Spleen (tissue), 11 donors: ENCODE measurements at regions not wholly inside any gene's neighbourhood (a gene's known extent, or its start where the extent isn't known, plus 50 kb on each side); places are given as distances from the start of the nearest gene placed in this dataset.

Source experiments
- DNase-seq: peaks from one replicate; pipeline ENCODE4 v3.0.0-alpha.2; 2020
- H3K27ac ChIP-seq, 8 donors: fragments of 200-600 bp; sonication (generic) in 7 of 8; 1 replicate in 4 of 8; 2 replicates in 4 of 8; pipeline versions ENCODE4 v1.5.0 to v1.8.0; 2016 to 2021; ENCODE audit warnings: inconsistent platforms in 4 of 8, mild to moderate bottlenecking in 4 of 8, moderate library complexity in 1 of 8
- H3K27me3 ChIP-seq, 7 donors: fragments of 200-600 bp; sonication (generic) in 6 of 7; replicated peaks in 1 of 7; 1 replicate in 4 of 7; 2 replicates in 3 of 7; pipeline versions ENCODE4 v1.5.0 to v1.8.0; 2016 to 2021; ENCODE audit warnings: inconsistent platforms in 3 of 7, mild to moderate bottlenecking in 1 of 7
- H3K36me3 ChIP-seq, 6 donors: fragments of 200-600 bp; sonication (generic) in 5 of 6; 1 replicate in 4 of 6; 2 replicates in 2 of 6; pipeline versions ENCODE4 v1.5.0 to v1.8.0; 2016 to 2021; ENCODE audit warnings: inconsistent platforms in 2 of 6
- H3K4me1 ChIP-seq, 6 donors: fragments of 200-600 bp; sonication (generic) in 5 of 6; 1 replicate in 3 of 6; 2 replicates in 3 of 6; pipeline versions ENCODE4 v1.5.0 to v1.8.0; 2016 to 2021; ENCODE audit warnings: inconsistent platforms in 3 of 6
- H3K4me3 ChIP-seq, 8 donors: fragments of 200-600 bp; sonication (generic) in 7 of 8; 1 replicate in 4 of 8; 2 replicates in 4 of 8; pipeline versions ENCODE4 v1.5.0 to v1.8.0; 2016 to 2021; ENCODE audit warnings: inconsistent platforms in 4 of 8, mild to moderate bottlenecking in 4 of 8, moderate library complexity in 2 of 8
- H3K9me3 ChIP-seq, 8 donors: fragments of 200-600 bp; sonication (generic) in 7 of 8; 1 replicate in 4 of 8; 2 replicates in 4 of 8; pipeline versions ENCODE4 v1.5.0 to v1.8.0; 2016 to 2021; ENCODE audit warnings: inconsistent platforms in 4 of 8
- POLR2A ChIP-seq, 3 donors: fragments of 450-650 bp; IDR thresholded peaks; one replicate each; pipeline ENCODE4 v1.5.1; 2017; ENCODE audit warnings: antibody characterized with exemption in 3 of 3, mild to moderate bottlenecking in 1 of 3
- POLR2AphosphoS5 ChIP-seq, 3 donors: sonication (generic); formaldehyde crosslinking; IDR thresholded peaks; one replicate each; pipeline ENCODE4 v1.5.1; 2017; ENCODE audit warnings: antibody characterized with exemption in 3 of 3
- WGBS, 5 donors: extraction: QIAGEN DNeasy Blood & Tissue Kit in 3 of 5; methylation state at CpG; one replicate each; pipeline versions ENCODE4 v1.1.5 to v1.1.7; 2013 to 2018; 5-methylcytosine and 5-hydroxymethylcytosine counted together
- intact Hi-C: fragments of 100-400 bp; cut with DNase I; formaldehyde crosslinking; loops from one replicate; pipeline ENCODE4 v1.15.0; 2023; ENCODE audit warnings: low total_unique reads
- TF ChIP-seq, protein P1 (sequence below), 11 experiments: fragments of 200-600 bp in 7 of 11; fragments of 450-650 bp in 4 of 11; sonication (generic) in 4 of 11; IDR thresholded peaks in 8 of 11; conservative IDR thresholded peaks in 3 of 11; 1 replicate in 7 of 11; 2 replicates in 4 of 11; pipeline versions ENCODE4 v1.4.0 to v1.8.0; 2016 to 2021; ENCODE audit warnings: antibody characterized with exemption in 11 of 11, inconsistent platforms in 4 of 11, mild to moderate bottlenecking in 1 of 11
- donor health status: healthy with polysubstance abuse.
- donor health status: DM: no; HTN: no; CAD: no; lungs with moderate emphysema.
- donor health status: DM: no; HTN: no; CAD: no.
- donor health status: Bipolar disorder and iron deficiency.
- donor health status: healthy.
- donor health status: DM: no; HTN: no; CAD: no.
- donor health status: DM: yes; HTN: yes; CAD: no.

- intact Hi-C loops, result no loop called here
- whole genome bisulfite sequencing, 5 donors, result 51 to 67% (median 59%) methylated on average over 2 of the region's 2 CpGs
- TF ChIP-seq POLR2AphosphoS5 (IDR thresholded peaks at IDR 0.05), result no peak
- TF ChIP-seq POLR2A (IDR thresholded peaks at IDR 0.05), result no peak
These were observed 121.8 kb downstream of the TDRD15 start for GRCh38 chr2:21245565-21245964.

DNA sequence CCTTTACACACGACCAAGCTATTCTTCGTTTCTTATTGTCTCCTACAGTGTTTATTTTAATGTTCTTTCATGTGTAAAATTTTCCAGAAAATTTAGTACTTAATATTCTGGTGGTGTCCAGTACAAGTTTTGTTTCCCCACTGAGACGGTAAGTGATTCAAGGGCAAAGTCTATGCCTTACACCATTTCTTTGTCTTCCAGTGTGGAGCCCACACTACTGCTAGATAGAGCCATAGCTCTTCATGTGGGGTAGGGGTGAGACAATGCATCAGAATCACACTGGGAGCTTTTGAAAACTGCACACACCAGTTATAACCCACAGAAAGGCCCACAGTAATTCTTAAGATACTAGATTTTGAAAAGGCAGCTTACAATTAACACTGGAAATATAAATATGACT lies 125.6 kb downstream of the TDRD15 start:
- 84 to 96% (median 91%) methylated on average over 3 of the region's 3 CpGs for WGBS, 5 donors
- Histone ChIP-seq H3K9me3 (no peaks in the 10 kb centered on the region), H3K27me3 (no peaks in the 10 kb centered on the region), H3K27ac (no peak overlapping the region), H3K4me1 (no peaks in the 10 kb centered on the region), H3K4me3 (no peak overlapping the region), H3K36me3 (no peaks in the 10 kb centered on the region)
- no peak for DNase-seq
- intact Hi-C loops, result no loop called here
- TF ChIP-seq POLR2A (IDR thresholded peaks at IDR 0.05), result no peak
- TF ChIP-seq POLR2AphosphoS5 (IDR thresholded peaks at IDR 0.05), result no peak
- TF ChIP-seq, protein P1, sequence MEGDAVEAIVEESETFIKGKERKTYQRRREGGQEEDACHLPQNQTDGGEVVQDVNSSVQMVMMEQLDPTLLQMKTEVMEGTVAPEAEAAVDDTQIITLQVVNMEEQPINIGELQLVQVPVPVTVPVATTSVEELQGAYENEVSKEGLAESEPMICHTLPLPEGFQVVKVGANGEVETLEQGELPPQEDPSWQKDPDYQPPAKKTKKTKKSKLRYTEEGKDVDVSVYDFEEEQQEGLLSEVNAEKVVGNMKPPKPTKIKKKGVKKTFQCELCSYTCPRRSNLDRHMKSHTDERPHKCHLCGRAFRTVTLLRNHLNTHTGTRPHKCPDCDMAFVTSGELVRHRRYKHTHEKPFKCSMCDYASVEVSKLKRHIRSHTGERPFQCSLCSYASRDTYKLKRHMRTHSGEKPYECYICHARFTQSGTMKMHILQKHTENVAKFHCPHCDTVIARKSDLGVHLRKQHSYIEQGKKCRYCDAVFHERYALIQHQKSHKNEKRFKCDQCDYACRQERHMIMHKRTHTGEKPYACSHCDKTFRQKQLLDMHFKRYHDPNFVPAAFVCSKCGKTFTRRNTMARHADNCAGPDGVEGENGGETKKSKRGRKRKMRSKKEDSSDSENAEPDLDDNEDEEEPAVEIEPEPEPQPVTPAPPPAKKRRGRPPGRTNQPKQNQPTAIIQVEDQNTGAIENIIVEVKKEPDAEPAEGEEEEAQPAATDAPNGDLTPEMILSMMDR (IDR thresholded peaks at IDR 0.05 in 8 of 11, conservative IDR thresholded peaks at IDR 0.05 in 3 of 11), result no peak

More at GRCh38 chr2:21245565-21245964, 121.8 kb downstream of the TDRD15 start:
- Histone ChIP-seq H3K36me3 (no peaks in the 10 kb centered on the region), H3K4me1 (no peaks in the 10 kb centered on the region), H3K4me3 (no peak overlapping the region), H3K27ac (no peak overlapping the region), H3K9me3 (peaks cover 0 to 6% (median 0%) of the 10 kb centered on the region in 8 donors), H3K27me3 (no peaks in the 10 kb centered on the region)
- DNase-seq, result no peak

- TF ChIP-seq POLR2A (IDR thresholded peaks at IDR 0.05), result no peak
- no peak for TF ChIP-seq POLR2AphosphoS5 (IDR thresholded peaks at IDR 0.05)
- TF ChIP-seq, protein P1 (IDR thresholded peaks at IDR 0.05 in 8 of 11, conservative IDR thresholded peaks at IDR 0.05 in 3 of 11), result no peak
- Histone ChIP-seq H3K36me3 (no peaks in the 10 kb centered on the region), H3K27me3 (no peaks in the 10 kb centered on the region), H3K9me3 (no peaks in the 10 kb centered on the region), H3K27ac (no peak overlapping the region), H3K4me1 (peaks cover 0 to 2% (median 0%) of the 10 kb centered on the region in 6 donors), H3K4me3 (no peak overlapping the region)
- intact Hi-C loops, result no loop called here
- no peak for DNase-seq
These were observed 126.9 kb downstream of the TDRD15 start for GRCh38 chr2:21250673-21251072.

GRCh38 chr2:21251216-21251980 lies 127.6 kb downstream of the TDRD15 start:
- H3K9me3 ChIP-seq, result no peaks in the 10 kb centered on the region
- H3K27me3 ChIP-seq, result no peaks in the 10 kb centered on the region
- no peak overlapping the region for H3K4me3 ChIP-seq
- H3K27ac ChIP-seq, result no peak overlapping the region
- no peak for DNase-seq
- no peaks in the 10 kb centered on the region for H3K36me3 ChIP-seq
- WGBS, 5 donors, result 67 to 83% (median 75%) methylated on average over 5 of the region's 5 CpGs
- TF ChIP-seq, protein P1 (IDR thresholded peaks at IDR 0.05 in 8 of 11, conservative IDR thresholded peaks at IDR 0.05 in 3 of 11), result no peak
- TF ChIP-seq POLR2A (IDR thresholded peaks at IDR 0.05) (no peak), POLR2AphosphoS5 (IDR thresholded peaks at IDR 0.05) (no peak)
- peaks cover 0 to 6% (median 0%) of the 10 kb centered on the region in 6 donors for H3K4me1 ChIP-seq
- intact Hi-C loops, result no loop called here
